ENCODE measurements at regions not wholly inside any gene's neighbourhood (a gene's known extent, or its start where the extent isn't known, plus 50 kb on each side); places are given as distances from the start of the nearest gene placed in this dataset.
"Not testable (repeated sequence)": the region's sequence is repeated elsewhere in the genome, so short reads cannot be mapped to it uniquely, and the experiment has no call there.

DNA sequence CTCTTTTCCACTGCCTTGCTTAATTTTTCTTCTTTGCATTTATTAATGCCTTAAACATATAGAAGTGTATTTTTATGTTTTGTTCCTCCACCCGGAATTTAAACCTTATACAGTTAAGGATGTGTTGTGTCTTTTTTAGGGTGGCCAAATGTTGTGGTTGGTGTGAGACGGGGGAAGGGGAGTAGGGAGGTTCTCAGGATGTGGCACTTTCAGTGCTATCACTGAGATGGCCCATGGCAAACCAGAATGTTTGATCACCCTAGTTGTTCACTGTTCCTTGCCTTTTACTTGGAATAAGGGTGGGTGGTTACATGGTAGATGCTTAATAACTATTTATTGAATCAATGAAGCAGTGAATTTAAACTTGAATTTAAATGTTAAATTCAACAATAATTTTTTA is 216.0 kb upstream of the SLITRK1 start:
- H3K27ac ChIP-seq = no peak overlapping the region
- TF ChIP-seq, protein P1, sequence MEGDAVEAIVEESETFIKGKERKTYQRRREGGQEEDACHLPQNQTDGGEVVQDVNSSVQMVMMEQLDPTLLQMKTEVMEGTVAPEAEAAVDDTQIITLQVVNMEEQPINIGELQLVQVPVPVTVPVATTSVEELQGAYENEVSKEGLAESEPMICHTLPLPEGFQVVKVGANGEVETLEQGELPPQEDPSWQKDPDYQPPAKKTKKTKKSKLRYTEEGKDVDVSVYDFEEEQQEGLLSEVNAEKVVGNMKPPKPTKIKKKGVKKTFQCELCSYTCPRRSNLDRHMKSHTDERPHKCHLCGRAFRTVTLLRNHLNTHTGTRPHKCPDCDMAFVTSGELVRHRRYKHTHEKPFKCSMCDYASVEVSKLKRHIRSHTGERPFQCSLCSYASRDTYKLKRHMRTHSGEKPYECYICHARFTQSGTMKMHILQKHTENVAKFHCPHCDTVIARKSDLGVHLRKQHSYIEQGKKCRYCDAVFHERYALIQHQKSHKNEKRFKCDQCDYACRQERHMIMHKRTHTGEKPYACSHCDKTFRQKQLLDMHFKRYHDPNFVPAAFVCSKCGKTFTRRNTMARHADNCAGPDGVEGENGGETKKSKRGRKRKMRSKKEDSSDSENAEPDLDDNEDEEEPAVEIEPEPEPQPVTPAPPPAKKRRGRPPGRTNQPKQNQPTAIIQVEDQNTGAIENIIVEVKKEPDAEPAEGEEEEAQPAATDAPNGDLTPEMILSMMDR (IDR thresholded peaks at IDR 0.05 in 4 of 5, conservative IDR thresholded peaks at IDR 0.05 in 1 of 5) = no peak
- no peak for TF ChIP-seq POLR2A (IDR thresholded peaks at IDR 0.05)
- DNase-seq (no peak), ATAC-seq (no peak)
- in situ Hi-C loops (cut with MboI; ENCODE audit: low sequenced_read_pairs in 4 of 4) = no loop called here
- no peaks in the 10 kb centered on the region for H3K9me3 ChIP-seq
- no peaks in the 10 kb centered on the region for H3K27me3 ChIP-seq
- intact Hi-C loops (cut with DNase I; ENCODE audit: low total_unique reads) = no loop called here
- H3K36me3 ChIP-seq = no peaks in the 10 kb centered on the region
- H3K4me3 ChIP-seq = no peak overlapping the region
- no peaks in the 10 kb centered on the region for H3K4me1 ChIP-seq

- no peak overlapping the region for H3K27ac ChIP-seq
- no peaks in the 10 kb centered on the region for H3K4me1 ChIP-seq
- H3K9me3 ChIP-seq = no peaks in the 10 kb centered on the region
- intact Hi-C loops (cut with DNase I; ENCODE audit: low total_unique reads) (no loop called here), in situ Hi-C loops (cut with MboI; ENCODE audit: low sequenced_read_pairs in 4 of 4) (no loop called here)
- TF ChIP-seq, protein P1 (IDR thresholded peaks at IDR 0.05 in 4 of 5, conservative IDR thresholded peaks at IDR 0.05 in 1 of 5) = no peak
- TF ChIP-seq POLR2A (IDR thresholded peaks at IDR 0.05) = no peak
- no peak overlapping the region for H3K4me3 ChIP-seq
- H3K27me3 ChIP-seq = no peaks in the 10 kb centered on the region
- no peaks in the 10 kb centered on the region for H3K36me3 ChIP-seq
- DNase-seq = no peak
- no peak for ATAC-seq
Observed at GRCh38 chr13:84097148-84097547, 214.9 kb upstream of the SLITRK1 start.

DNA sequence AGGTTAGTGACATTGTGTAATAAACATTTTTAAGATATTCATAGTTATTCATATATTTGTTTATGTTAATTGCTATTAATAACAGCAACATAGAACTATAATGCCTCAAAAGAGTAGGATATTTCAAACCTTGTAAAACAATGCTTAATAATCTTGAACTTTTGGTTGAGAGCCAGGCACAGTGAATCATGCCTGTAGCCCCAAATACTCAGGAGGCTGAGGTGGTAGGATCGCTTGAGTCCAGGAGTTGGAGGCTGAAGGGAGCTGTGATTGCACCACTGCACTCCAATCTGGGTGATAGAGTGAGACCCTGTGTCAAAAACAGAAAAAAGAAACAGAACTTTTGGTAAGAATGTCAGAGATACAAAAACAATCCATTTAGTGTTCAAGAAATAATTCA is 213.9 kb upstream of the SLITRK1 start:
- Histone ChIP-seq H3K27me3 (no peaks in the 10 kb centered on the region), H3K36me3 (no peaks in the 10 kb centered on the region), H3K9me3 (no peaks in the 10 kb centered on the region), H3K4me3 (no peak overlapping the region), H3K4me1 (no peaks in the 10 kb centered on the region), H3K27ac (no peak overlapping the region)
- TF ChIP-seq, protein P1 (IDR thresholded peaks at IDR 0.05 in 4 of 5, conservative IDR thresholded peaks at IDR 0.05 in 1 of 5) = no peak
- no peak for TF ChIP-seq POLR2A (IDR thresholded peaks at IDR 0.05)
- ATAC-seq = no peak
- DNase-seq = no peak
- intact Hi-C loops (cut with DNase I; ENCODE audit: low total_unique reads) (no loop called here), in situ Hi-C loops (cut with MboI; ENCODE audit: low sequenced_read_pairs in 4 of 4) (no loop called here)

DNA sequence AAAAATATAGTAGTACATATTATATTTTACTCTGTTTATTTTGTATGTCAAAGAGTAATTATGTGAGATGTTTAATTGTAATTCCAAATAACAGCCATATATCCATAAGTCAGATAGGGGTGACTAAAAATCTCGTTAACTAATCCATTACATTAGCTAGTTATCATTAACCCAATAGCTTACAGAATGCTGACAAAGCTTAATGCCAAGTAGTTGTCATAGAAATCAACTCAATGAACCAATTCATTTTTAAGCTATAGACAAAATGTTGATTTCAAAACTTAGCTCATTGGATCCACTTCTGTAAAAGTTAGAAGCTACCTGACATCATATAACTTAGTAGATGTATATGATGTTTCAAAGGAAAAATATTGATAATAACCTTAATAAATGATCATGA is 206.7 kb upstream of the SLITRK1 start:
- in situ Hi-C loops (cut with MboI; ENCODE audit: low sequenced_read_pairs in 4 of 4) = no loop called here
- no peak for ATAC-seq

DNA sequence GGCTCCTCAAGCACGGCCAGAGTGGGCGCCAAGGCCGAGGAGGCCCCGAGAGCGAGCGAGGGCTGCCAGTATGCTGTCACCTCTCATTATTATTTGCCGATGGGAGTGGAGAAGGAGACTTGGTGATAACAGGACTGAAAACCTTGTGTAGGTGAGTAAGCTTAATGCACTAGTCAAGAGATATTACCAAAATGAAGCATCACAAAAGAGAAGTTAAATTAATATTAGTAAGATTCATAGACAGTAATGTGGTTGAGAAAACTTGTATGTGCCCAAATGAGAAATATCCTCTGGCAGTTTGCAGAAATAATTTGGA is 204.5 kb upstream of the SLITRK1 start:
- intact Hi-C loops (cut with DNase I; ENCODE audit: low total_unique reads) = no loop called here
- no peak overlapping the region for H3K27ac ChIP-seq
- DNase-seq = no peak
- H3K36me3 ChIP-seq = no peaks in the 10 kb centered on the region
- in situ Hi-C loops (cut with MboI; ENCODE audit: low sequenced_read_pairs in 4 of 4) = no loop called here
- H3K4me1 ChIP-seq = no peaks in the 10 kb centered on the region
- TF ChIP-seq POLR2A (IDR thresholded peaks at IDR 0.05) = no peak
- TF ChIP-seq, protein P1 (IDR thresholded peaks at IDR 0.05 in 4 of 5, conservative IDR thresholded peaks at IDR 0.05 in 1 of 5) = no peak
- ATAC-seq = no peak
- no peaks in the 10 kb centered on the region for H3K27me3 ChIP-seq
- H3K4me3 ChIP-seq = no peak overlapping the region
- H3K9me3 ChIP-seq = no peaks in the 10 kb centered on the region

More for the DNA sequence above, 206.7 kb upstream of the SLITRK1 start:
- H3K27ac ChIP-seq = no peak overlapping the region
- DNase-seq = no peak
- TF ChIP-seq POLR2A (IDR thresholded peaks at IDR 0.05) = no peak
- TF ChIP-seq, protein P1 (IDR thresholded peaks at IDR 0.05 in 4 of 5, conservative IDR thresholded peaks at IDR 0.05 in 1 of 5) = no peak
- no peak overlapping the region for H3K4me3 ChIP-seq
- no peaks in the 10 kb centered on the region for H3K4me1 ChIP-seq
- H3K9me3 ChIP-seq = no peaks in the 10 kb centered on the region
- intact Hi-C loops (cut with DNase I; ENCODE audit: low total_unique reads) = no loop called here
- no peaks in the 10 kb centered on the region for H3K36me3 ChIP-seq
- no peaks in the 10 kb centered on the region for H3K27me3 ChIP-seq

DNA sequence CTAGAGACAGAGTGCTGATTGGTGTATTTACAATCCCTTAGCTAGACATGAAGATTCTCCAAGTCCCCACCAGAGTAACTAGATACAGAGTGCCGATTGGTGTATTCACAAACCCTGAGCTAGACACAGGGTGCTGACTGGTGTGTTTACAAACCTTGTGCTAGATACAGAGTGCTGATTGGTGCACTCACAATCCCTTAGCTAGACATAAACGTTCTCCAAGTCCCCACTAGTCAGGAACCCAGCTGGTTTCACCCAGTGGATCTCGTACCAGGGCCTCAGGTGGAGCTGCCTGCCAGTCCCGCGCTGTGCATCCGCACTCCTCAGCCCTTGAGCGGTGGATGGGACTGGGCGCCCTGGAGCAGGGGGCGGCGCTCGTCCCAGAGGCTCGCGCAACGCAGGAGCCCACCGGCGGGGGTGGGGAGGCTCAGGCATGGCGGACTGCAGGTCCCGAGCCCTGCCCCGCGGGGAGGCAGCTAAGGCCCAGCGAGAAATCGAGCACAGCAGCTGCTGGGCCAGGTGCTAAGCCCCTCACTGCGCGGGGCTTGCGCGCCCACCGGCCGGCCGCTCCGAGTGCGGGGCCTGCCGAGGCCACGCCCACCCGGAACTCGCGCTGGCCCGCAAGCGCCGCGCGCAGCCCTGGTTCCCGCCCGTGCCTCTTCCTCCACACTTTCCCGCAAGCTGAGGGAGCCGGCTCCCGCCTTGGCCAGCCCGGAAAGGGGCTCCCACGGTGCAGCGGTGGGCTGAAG is 204.0 kb upstream of the SLITRK1 start:
- H3K27ac ChIP-seq; intact Hi-C loops (cut with DNase I; ENCODE audit: low total_unique reads); DNase-seq; H3K4me3 ChIP-seq; H3K36me3 ChIP-seq; in situ Hi-C loops (cut with MboI; ENCODE audit: low sequenced_read_pairs in 4 of 4); H3K27me3 ChIP-seq; H3K9me3 ChIP-seq; H3K4me1 ChIP-seq; ATAC-seq: not testable (repeated sequence)
